Neutrophil (primary cell): ENCODE measurements at regions not wholly inside any gene's neighbourhood (a gene's known extent, or its start where the extent isn't known, plus 50 kb on each side); places are given as distances from the start of the nearest gene placed in this dataset.

Experiments used
- H3K27ac ChIP-seq: fragments of 200-600 bp; sonication (generic); 2 replicates; pipeline ENCODE4 v1.5.1; 2016; ENCODE audit warnings: mild to moderate bottlenecking, moderate library complexity
- H3K27me3 ChIP-seq: fragments of 200-600 bp; sonication (generic); 2 replicates; pipeline ENCODE4 v1.6.0; 2016; ENCODE audit warnings: mild to moderate bottlenecking
- H3K36me3 ChIP-seq: fragments of 200-600 bp; sonication (generic); 2 replicates; pipeline ENCODE4 v1.5.1; 2017
- H3K4me1 ChIP-seq, 2 experiments: fragments of 200-600 bp in 1 of 2; sonication (generic) in 1 of 2; 1 replicate in 1 of 2; 2 replicates in 1 of 2; pipeline versions ENCODE4 v1.5.1 to v1.6.1; 2013 to 2016; ENCODE audit warnings: low read depth in 1 of 2, low read length in 1 of 2, mild to moderate bottlenecking in 1 of 2, moderate library complexity in 1 of 2; ENCODE audit not compliant: control insufficient read depth in 1 of 2, insufficient read depth in 1 of 2
- H3K4me3 ChIP-seq, 2 experiments: fragments of 200-600 bp in 1 of 2; sonication (generic) in 1 of 2; 1 replicate in 1 of 2; 2 replicates in 1 of 2; pipeline ENCODE4 v1.5.1; 2013 to 2016; ENCODE audit warnings: low read depth in 1 of 2, low read length in 1 of 2, mild to moderate bottlenecking in 1 of 2, moderate library complexity in 1 of 2
- H3K9me3 ChIP-seq: fragments of 200-600 bp; sonication (generic); 2 replicates; pipeline ENCODE4 v1.5.1; 2016
- CTCF ChIP-seq: fragments of 200-600 bp; sonication (generic); IDR thresholded peaks from 2 replicates; pipeline ENCODE4 v1.5.1; 2016; ENCODE audit warnings: antibody characterized with exemption

- Histone ChIP-seq H3K9me3 (no peaks in the 10 kb centered on the region), H3K4me3 (no peak overlapping the region), H3K36me3 (no peaks in the 10 kb centered on the region), H3K27me3 (no peaks in the 10 kb centered on the region), H3K4me1 (peaks cover 43 to 44% of the 10 kb centered on the region in 2 experiments), H3K27ac (no peak overlapping the region)
- no peak for TF ChIP-seq CTCF
Measured at GRCh38 chr10:49243610-49244283, 55.2 kb upstream of the C10orf71 start.

GRCh38 chr10:49243139-49243538, 54.9 kb upstream of the TMEM273 start:
- Histone ChIP-seq H3K27me3 (no peaks in the 10 kb centered on the region), H3K27ac (no peak overlapping the region), H3K9me3 (no peaks in the 10 kb centered on the region), H3K4me3 (no peak overlapping the region), H3K36me3 (no peaks in the 10 kb centered on the region), H3K4me1 (peaks cover 47% of the 10 kb centered on the region in 2 experiments)
- TF ChIP-seq CTCF, result no peak

GRCh38 chr10:49242604-49243003, 54.4 kb upstream of the TMEM273 start:
- Histone ChIP-seq H3K4me3 (no peak overlapping the region), H3K27ac (no peak overlapping the region), H3K4me1 (peaks cover 52 to 53% of the 10 kb centered on the region in 2 experiments), H3K9me3 (no peaks in the 10 kb centered on the region), H3K36me3 (no peaks in the 10 kb centered on the region), H3K27me3 (no peaks in the 10 kb centered on the region)
- TF ChIP-seq CTCF, result no peak

- H3K27ac ChIP-seq, result no peak overlapping the region
- H3K36me3 ChIP-seq, result no peaks in the 10 kb centered on the region
- H3K27me3 ChIP-seq, result no peaks in the 10 kb centered on the region
- TF ChIP-seq CTCF, result no peak
- no peak overlapping the region for H3K4me3 ChIP-seq
- H3K9me3 ChIP-seq, result no peaks in the 10 kb centered on the region
- peaks cover 53 to 54% of the 10 kb centered on the region in 2 experiments for H3K4me1 ChIP-seq
Measured at GRCh38 chr10:49241385-49241784, 53.2 kb upstream of the TMEM273 start.

GRCh38 chr10:49240946-49241345, 52.8 kb upstream of the TMEM273 start:
- Histone ChIP-seq H3K9me3 (no peaks in the 10 kb centered on the region), H3K4me3 (no peak overlapping the region), H3K27me3 (no peaks in the 10 kb centered on the region), H3K4me1 (peaks cover 53 to 54% of the 10 kb centered on the region in 2 experiments), H3K27ac (peak overlapping the region; percentile 45), H3K36me3 (no peaks in the 10 kb centered on the region)
- no peak for TF ChIP-seq CTCF
